Left lung (tissue), 4 donors: ENCODE measurements at regions not wholly inside any gene's neighbourhood (a gene's known extent, or its start where the extent isn't known, plus 50 kb on each side); places are given as distances from the start of the nearest gene placed in this dataset.

Source experiments
- ATAC-seq: fragments of 200-7000 bp; cut with Tn5 transposase; one replicate; pipeline ENCODE4 v1.9.1; 2020; ENCODE audit warnings: moderate library complexity
- DNase-seq, 4 donors: peaks; one replicate each; pipeline ENCODE4 v3.0.0-alpha.2; 2013 to 2020
- H3K27ac ChIP-seq, 2 donors: fragments of 200-600 bp; sonication (generic) in 1 of 2; one replicate each; pipeline versions ENCODE4 v1.5.0 to v1.8.0; 2020 to 2021
- H3K27me3 ChIP-seq, 2 donors: fragments of 200-600 bp; sonication (generic) in 1 of 2; one replicate each; pipeline versions ENCODE4 v1.5.0 to v1.8.0; 2020 to 2021
- H3K36me3 ChIP-seq, 2 donors: fragments of 200-600 bp; sonication (generic) in 1 of 2; one replicate each; pipeline versions ENCODE4 v1.5.0 to v1.8.0; 2020 to 2021
- H3K4me1 ChIP-seq, 2 donors: fragments of 200-600 bp; one replicate each; pipeline ENCODE4 v1.8.0; 2021
- H3K4me3 ChIP-seq, 2 donors: fragments of 200-600 bp; sonication (generic) in 1 of 2; one replicate each; pipeline versions ENCODE4 v1.5.0 to v1.8.0; 2020 to 2021; ENCODE audit warnings: mild to moderate bottlenecking in 1 of 2
- H3K9me3 ChIP-seq, 2 donors: fragments of 200-600 bp; sonication (generic) in 1 of 2; one replicate each; pipeline versions ENCODE4 v1.5.0 to v1.8.0; 2020 to 2021
- CTCF ChIP-seq, 2 donors: fragments of 200-600 bp; sonication (generic) in 1 of 2; IDR thresholded peaks; one replicate each; pipeline versions ENCODE4 v1.5.0 to v1.8.0; 2021; ENCODE audit warnings: antibody characterized with exemption in 2 of 2
- intact Hi-C, 2 donors: fragments of 100-400 bp; cut with DNase I; formaldehyde crosslinking; loops; one replicate each; pipeline versions ENCODE4 v1.11.2 to v1.14.2; 2022
- donor health status: DM: no; HTN: yes; CAD: no.
- donor health status: DM: no; HTN: no; CAD: no.

- ATAC-seq (no peak), DNase-seq (no peak)
- intact Hi-C loops, result no loop called here
- TF ChIP-seq CTCF (IDR thresholded peaks at IDR 0.05), result no peak
- Histone ChIP-seq H3K27ac (no peak overlapping the region), H3K9me3 (no peaks in the 10 kb centered on the region), H3K4me1 (no peaks in the 10 kb centered on the region), H3K4me3 (no peak overlapping the region), H3K27me3 (no peaks in the 10 kb centered on the region), H3K36me3 (no peaks in the 10 kb centered on the region)
These were observed 96.7 kb upstream of the NOVA1 start for GRCh38 chr14:26694521-26694920.

- ATAC-seq (no peak), DNase-seq (no peak)
- TF ChIP-seq CTCF (IDR thresholded peaks at IDR 0.05), result no peak
- H3K9me3 ChIP-seq, result no peaks in the 10 kb centered on the region
- H3K27ac ChIP-seq, result no peak overlapping the region
- no peaks in the 10 kb centered on the region for H3K36me3 ChIP-seq
- no peak overlapping the region for H3K4me3 ChIP-seq
- no peaks in the 10 kb centered on the region for H3K4me1 ChIP-seq
- H3K27me3 ChIP-seq, result no peaks in the 10 kb centered on the region
- intact Hi-C loops, result no loop called here
These were observed 104.9 kb upstream of the NOVA1 start for GRCh38 chr14:26702721-26703230.

- Histone ChIP-seq H3K4me3 (no peak overlapping the region), H3K4me1 (no peaks in the 10 kb centered on the region), H3K27ac (no peak overlapping the region), H3K27me3 (no peaks in the 10 kb centered on the region), H3K36me3 (no peaks in the 10 kb centered on the region), H3K9me3 (no peaks in the 10 kb centered on the region)
- ATAC-seq (no peak), DNase-seq (no peak)
- intact Hi-C loops, result no loop called here
- TF ChIP-seq CTCF (IDR thresholded peaks at IDR 0.05), result no peak
These were observed 106.0 kb upstream of the NOVA1 start for GRCh38 chr14:26703686-26704366.

GRCh38 chr14:26707234-26707633 lies 109.4 kb upstream of the NOVA1 start:
- no peak for ATAC-seq
- intact Hi-C loops, result no loop called here
- TF ChIP-seq CTCF (IDR thresholded peaks at IDR 0.05), result no peak

GRCh38 chr14:26709019-26709418 lies 111.2 kb upstream of the NOVA1 start:
- H3K36me3 ChIP-seq, result no peaks in the 10 kb centered on the region
- no peaks in the 10 kb centered on the region for H3K27me3 ChIP-seq
- intact Hi-C loops, result no loop called here
- H3K4me1 ChIP-seq, result no peaks in the 10 kb centered on the region
- H3K4me3 ChIP-seq, result no peak overlapping the region
- peak; percentile 86 for ATAC-seq
- TF ChIP-seq CTCF (IDR thresholded peaks at IDR 0.05), result no peak
- no peaks in the 10 kb centered on the region for H3K9me3 ChIP-seq
- DNase-seq, result no peak
- H3K27ac ChIP-seq, result no peak overlapping the region

More at GRCh38 chr14:26707234-26707633, 109.4 kb upstream of the NOVA1 start:
- Histone ChIP-seq H3K9me3 (no peaks in the 10 kb centered on the region), H3K4me1 (no peaks in the 10 kb centered on the region), H3K4me3 (no peak overlapping the region), H3K27ac (no peak overlapping the region), H3K27me3 (no peaks in the 10 kb centered on the region), H3K36me3 (no peaks in the 10 kb centered on the region)
- no peak for DNase-seq
